Panc1 (cell line): ENCODE measurements at regions not wholly inside any gene's neighbourhood (a gene's known extent, or its start where the extent isn't known, plus 50 kb on each side); places are given as distances from the start of the nearest gene placed in this dataset.

ENCODE experiments used
- ATAC-seq: fragments of 200-7000 bp; cut with Tn5 transposase; 2 replicates; pipeline ENCODE4 v1.9.1; 2020; ENCODE audit warnings: mild to moderate bottlenecking, moderate library complexity
- BruUV-seq: library from RNA; stranded (reverse); fragments of 400-500 nt; replicated peaks from 2 replicates; lab custom pipeline; 2021; lab: Mats Ljungman, UMichigan
- CTCF ChIA-PET: fragments of 300-600 bp; sonication (Branson Sonifier 250); formaldehyde crosslinking; loops from one replicate; lab custom pipeline; 2022; ENCODE audit warnings: antibody characterized with exemption; lab: Charles Lee
- POLR2A ChIA-PET: fragments of 300-600 bp; sonication (Branson Sonifier 250); formaldehyde crosslinking; loops from one replicate; lab custom pipeline; 2022; ENCODE audit warnings: antibody characterized with exemption; lab: Charles Lee
- DNase-seq: peaks from one replicate; pipeline ENCODE4 v3.0.0-alpha.2; 2010; ENCODE audit warnings: low read depth, low spot score
- H3K27ac ChIP-seq: 2 replicates; pipeline ENCODE4 v1.5.1; 2011; ENCODE audit warnings: mild to moderate bottlenecking, low read length, inconsistent platforms
- H3K27me3 ChIP-seq: fragments of 200-500 bp; sonication (Bioruptor generic); 2 replicates; pipeline ENCODE4 v1.6.0; 2014; ENCODE audit warnings: low read length, inconsistent platforms; ENCODE audit not compliant: control insufficient read depth, insufficient read depth
- H3K36me3 ChIP-seq: fragments of 200-500 bp; sonication (Bioruptor generic); 2 replicates; pipeline ENCODE4 v1.5.1; 2014; ENCODE audit warnings: inconsistent platforms, mild to moderate bottlenecking, low read length, moderate library complexity; ENCODE audit not compliant: control insufficient read depth, insufficient read depth
- H3K4me1 ChIP-seq: 2 replicates; pipeline ENCODE4 v1.5.1; 2011; ENCODE audit warnings: inconsistent platforms, mild to moderate bottlenecking, low read length, moderate library complexity; ENCODE audit not compliant: control insufficient read depth, insufficient read depth
- H3K4me3 ChIP-seq, 2 experiments: 2 replicates each; pipeline ENCODE4 v1.5.1; 2011 to 2012; ENCODE audit warnings: low read depth in 2 of 2, low read length in 2 of 2, mild to moderate bottlenecking in 2 of 2, inconsistent platforms in 1 of 2, moderate library complexity in 1 of 2
- H3K9me3 ChIP-seq: fragments of 200-500 bp; sonication (Bioruptor generic); 2 replicates; pipeline ENCODE4 v1.5.1; 2014; ENCODE audit warnings: low read depth, mild to moderate bottlenecking, inconsistent platforms, low read length, moderate library complexity; ENCODE audit not compliant: control insufficient read depth, insufficient read depth
- POLR2AphosphoS5 ChIP-seq: IDR thresholded peaks from 2 replicates; pipeline ENCODE4 v1.6.1; 2012; ENCODE audit warnings: mild to moderate bottlenecking, low read depth, low read length, moderate library complexity
- SIN3A ChIP-seq: IDR thresholded peaks from 2 replicates; pipeline ENCODE4 v1.6.1; 2012; ENCODE audit warnings: low read depth, mild to moderate bottlenecking, low read length, moderate library complexity, borderline replicate concordance; ENCODE audit not compliant: insufficient read depth
- TCF7L2 ChIP-seq: IDR thresholded peaks from 2 replicates; pipeline ENCODE4 v1.6.1; 2011; ENCODE audit warnings: mild to moderate bottlenecking, low read depth, low read length, inconsistent platforms
- in situ Hi-C: cut with HindIII; loops from 2 replicates; pipeline ENCODE4 v1.10.0; 2016; ENCODE audit warnings: low sequenced_read_pairs, low pct_unique_long_range_greater_than_20kb
- intact Hi-C: fragments of 100-400 bp; cut with micrococcal nuclease; formaldehyde crosslinking; loops from one replicate; pipeline ENCODE4 v1.10.0; 2022; ENCODE audit not compliant: unreplicated experiment
- TF ChIP-seq, protein P1 (sequence below), 2 experiments: IDR thresholded peaks; 2 replicates each; pipeline ENCODE4 v1.6.1; 2011 to 2012; ENCODE audit warnings: low read depth in 2 of 2, control low read depth in 1 of 2, low read length in 1 of 2, mild to moderate bottlenecking in 1 of 2, moderate library complexity in 1 of 2; ENCODE audit not compliant: insufficient read depth in 1 of 2
- TF ChIP-seq, protein P2 (sequence below): fragments of 450-650 bp; IDR thresholded peaks from 2 replicates; pipeline ENCODE4 v1.5.1; 2017; ENCODE audit warnings: mild to moderate bottlenecking

DNA sequence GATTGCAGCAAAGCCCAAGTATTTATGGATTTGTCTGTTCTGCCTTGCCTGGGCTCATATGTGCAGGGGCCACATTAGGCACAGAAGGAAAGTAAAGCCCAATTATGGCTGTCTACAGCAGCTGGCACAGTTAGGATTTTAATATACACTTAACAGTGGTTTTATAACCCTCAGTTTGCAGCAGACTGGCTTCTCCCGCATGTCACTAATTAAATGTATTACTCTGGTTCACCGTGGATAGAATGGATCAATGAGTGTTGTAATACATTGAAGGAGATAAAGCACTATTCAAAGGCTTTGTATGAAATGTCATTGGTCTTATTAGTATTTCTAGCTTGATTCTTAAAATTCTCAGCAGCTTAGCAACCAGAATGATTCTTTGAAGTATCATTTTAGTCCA is 320.2 kb downstream of the KCNS3 start:
- no peaks in the 10 kb centered on the region for H3K27me3 ChIP-seq
- no peak for ATAC-seq
- H3K9me3 ChIP-seq: no peaks in the 10 kb centered on the region
- no peaks in the 10 kb centered on the region for H3K4me1 ChIP-seq
- no peak overlapping the region for H3K27ac ChIP-seq
- ChIA-PET POLR2A (no interaction called here), CTCF (no interaction called here)
- BruUV-seq: no TSS peak
- no peaks in the 10 kb centered on the region for H3K36me3 ChIP-seq
- H3K4me3 ChIP-seq: no peak overlapping the region
- DNase-seq: no peak
- TF ChIP-seq, protein P1, sequence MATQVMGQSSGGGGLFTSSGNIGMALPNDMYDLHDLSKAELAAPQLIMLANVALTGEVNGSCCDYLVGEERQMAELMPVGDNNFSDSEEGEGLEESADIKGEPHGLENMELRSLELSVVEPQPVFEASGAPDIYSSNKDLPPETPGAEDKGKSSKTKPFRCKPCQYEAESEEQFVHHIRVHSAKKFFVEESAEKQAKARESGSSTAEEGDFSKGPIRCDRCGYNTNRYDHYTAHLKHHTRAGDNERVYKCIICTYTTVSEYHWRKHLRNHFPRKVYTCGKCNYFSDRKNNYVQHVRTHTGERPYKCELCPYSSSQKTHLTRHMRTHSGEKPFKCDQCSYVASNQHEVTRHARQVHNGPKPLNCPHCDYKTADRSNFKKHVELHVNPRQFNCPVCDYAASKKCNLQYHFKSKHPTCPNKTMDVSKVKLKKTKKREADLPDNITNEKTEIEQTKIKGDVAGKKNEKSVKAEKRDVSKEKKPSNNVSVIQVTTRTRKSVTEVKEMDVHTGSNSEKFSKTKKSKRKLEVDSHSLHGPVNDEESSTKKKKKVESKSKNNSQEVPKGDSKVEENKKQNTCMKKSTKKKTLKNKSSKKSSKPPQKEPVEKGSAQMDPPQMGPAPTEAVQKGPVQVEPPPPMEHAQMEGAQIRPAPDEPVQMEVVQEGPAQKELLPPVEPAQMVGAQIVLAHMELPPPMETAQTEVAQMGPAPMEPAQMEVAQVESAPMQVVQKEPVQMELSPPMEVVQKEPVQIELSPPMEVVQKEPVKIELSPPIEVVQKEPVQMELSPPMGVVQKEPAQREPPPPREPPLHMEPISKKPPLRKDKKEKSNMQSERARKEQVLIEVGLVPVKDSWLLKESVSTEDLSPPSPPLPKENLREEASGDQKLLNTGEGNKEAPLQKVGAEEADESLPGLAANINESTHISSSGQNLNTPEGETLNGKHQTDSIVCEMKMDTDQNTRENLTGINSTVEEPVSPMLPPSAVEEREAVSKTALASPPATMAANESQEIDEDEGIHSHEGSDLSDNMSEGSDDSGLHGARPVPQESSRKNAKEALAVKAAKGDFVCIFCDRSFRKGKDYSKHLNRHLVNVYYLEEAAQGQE (IDR thresholded peaks at IDR 0.05; ENCODE audit: insufficient read depth in 1 of 2, low read depth in 2 of 2, low read length in 1 of 2): no peak
- TF ChIP-seq SIN3A: no peak
- TF ChIP-seq, protein P2, sequence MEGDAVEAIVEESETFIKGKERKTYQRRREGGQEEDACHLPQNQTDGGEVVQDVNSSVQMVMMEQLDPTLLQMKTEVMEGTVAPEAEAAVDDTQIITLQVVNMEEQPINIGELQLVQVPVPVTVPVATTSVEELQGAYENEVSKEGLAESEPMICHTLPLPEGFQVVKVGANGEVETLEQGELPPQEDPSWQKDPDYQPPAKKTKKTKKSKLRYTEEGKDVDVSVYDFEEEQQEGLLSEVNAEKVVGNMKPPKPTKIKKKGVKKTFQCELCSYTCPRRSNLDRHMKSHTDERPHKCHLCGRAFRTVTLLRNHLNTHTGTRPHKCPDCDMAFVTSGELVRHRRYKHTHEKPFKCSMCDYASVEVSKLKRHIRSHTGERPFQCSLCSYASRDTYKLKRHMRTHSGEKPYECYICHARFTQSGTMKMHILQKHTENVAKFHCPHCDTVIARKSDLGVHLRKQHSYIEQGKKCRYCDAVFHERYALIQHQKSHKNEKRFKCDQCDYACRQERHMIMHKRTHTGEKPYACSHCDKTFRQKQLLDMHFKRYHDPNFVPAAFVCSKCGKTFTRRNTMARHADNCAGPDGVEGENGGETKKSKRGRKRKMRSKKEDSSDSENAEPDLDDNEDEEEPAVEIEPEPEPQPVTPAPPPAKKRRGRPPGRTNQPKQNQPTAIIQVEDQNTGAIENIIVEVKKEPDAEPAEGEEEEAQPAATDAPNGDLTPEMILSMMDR: no peak
- no peak for TF ChIP-seq POLR2AphosphoS5
- no peak for TF ChIP-seq TCF7L2
- intact Hi-C loops: no loop called here
- in situ Hi-C loops: no loop called here

DNA sequence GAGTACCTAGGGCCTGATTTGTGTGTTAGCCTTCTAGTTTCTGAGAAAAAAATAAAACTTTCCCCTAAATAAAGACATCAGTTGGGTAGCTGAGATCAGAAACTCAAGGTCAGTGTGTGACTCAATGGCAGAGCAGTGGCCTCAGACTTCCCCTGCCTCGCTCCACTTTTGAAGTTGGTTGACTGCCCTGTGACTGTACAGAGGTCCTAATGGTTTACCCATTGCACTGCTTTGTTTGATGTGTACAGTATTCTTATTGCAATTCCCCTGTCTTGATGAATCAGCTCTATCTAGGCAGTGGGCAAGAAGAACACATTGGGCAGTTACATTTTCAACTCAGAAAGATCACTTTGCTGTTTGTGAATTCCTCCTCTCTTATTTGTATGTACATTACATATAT is 315.7 kb downstream of the KCNS3 start:
- no peak overlapping the region for H3K27ac ChIP-seq
- DNase-seq (no peak), ATAC-seq (no peak)
- no peaks in the 10 kb centered on the region for H3K4me1 ChIP-seq
- CTCF ChIA-PET: no interaction called here
- no peaks in the 10 kb centered on the region for H3K27me3 ChIP-seq
- BruUV-seq: no TSS peak
- no peak for TF ChIP-seq POLR2AphosphoS5
- TF ChIP-seq, protein P2: no peak
- TF ChIP-seq, protein P1 (IDR thresholded peaks at IDR 0.05; ENCODE audit: insufficient read depth in 1 of 2, low read depth in 2 of 2, low read length in 1 of 2): no peak
- TF ChIP-seq SIN3A: no peak
- TF ChIP-seq TCF7L2: no peak
- in situ Hi-C loops: no loop called here
- H3K4me3 ChIP-seq: no peak overlapping the region
- no peaks in the 10 kb centered on the region for H3K9me3 ChIP-seq
- intact Hi-C loops: no loop called here
- POLR2A ChIA-PET: no interaction called here
- no peaks in the 10 kb centered on the region for H3K36me3 ChIP-seq
